T1000 (cell line): ENCODE measurements at regions not wholly inside any gene's neighbourhood (a gene's known extent, or its start where the extent isn't known, plus 50 kb on each side); places are given as distances from the start of the nearest gene placed in this dataset.

Source experiments
- DNase-seq: peaks from one replicate; lab custom pipeline; 2025; ENCODE audit warnings: mixed read lengths; lab: John Stamatoyannopoulos, UW

- DNase-seq, result no peak
Measured at GRCh38 chr12:93154753-93155480, 222.8 kb upstream of the NUDT4 start.

GRCh38 chr12:93156086-93156716 lies 221.5 kb upstream of the NUDT4 start:
- no peak for DNase-seq

- DNase-seq, result no peak
Measured at GRCh38 chr12:93157279-93157678, 220.4 kb upstream of the NUDT4 start.

GRCh38 chr12:93158065-93158843 lies 219.5 kb upstream of the NUDT4 start:
- no peak for DNase-seq

GRCh38 chr12:93163260-93164036 lies 214.3 kb upstream of the NUDT4 start:
- no peak for DNase-seq

- DNase-seq, result no peak
Measured at GRCh38 chr12:93164103-93164880, 213.4 kb upstream of the NUDT4 start.

GRCh38 chr12:93165384-93165932 lies 212.3 kb upstream of the NUDT4 start:
- no peak for DNase-seq

- no peak for DNase-seq
Measured at GRCh38 chr12:93166541-93167307, 211.0 kb upstream of the NUDT4 start.

GRCh38 chr12:93167331-93167730 lies 210.4 kb upstream of the NUDT4 start:
- DNase-seq, result no peak

- no peak for DNase-seq
Measured at GRCh38 chr12:93167841-93168492, 209.8 kb upstream of the NUDT4 start.

GRCh38 chr12:93168751-93169150 lies 209.0 kb upstream of the NUDT4 start:
- DNase-seq, result no peak

- no peak for DNase-seq
Measured at GRCh38 chr12:93169536-93169935, 208.2 kb upstream of the NUDT4 start.

- DNase-seq, result no peak
Measured at GRCh38 chr12:93170928-93171327, 206.8 kb upstream of the NUDT4 start.

GRCh38 chr12:93173178-93173957 lies 204.4 kb upstream of the NUDT4 start:
- DNase-seq, result no peak

GRCh38 chr12:93174048-93174447 lies 203.7 kb upstream of the NUDT4 start:
- DNase-seq, result no peak

- no peak for DNase-seq
Measured at GRCh38 chr12:93174473-93174872, 203.3 kb upstream of the NUDT4 start.

- no peak for DNase-seq
Measured at GRCh38 chr12:93176165-93176564, 201.6 kb upstream of the NUDT4 start.

- DNase-seq, result no peak
Measured at GRCh38 chr12:93176610-93177126, 201.1 kb upstream of the NUDT4 start.
